CD1c-positive myeloid dendritic cell (primary cell): ENCODE measurements at regions not wholly inside any gene's neighbourhood (a gene's known extent, or its start where the extent isn't known, plus 50 kb on each side); places are given as distances from the start of the nearest gene placed in this dataset.

Source experiments
- DNase-seq: peaks from one replicate; pipeline ENCODE4 v3.0.0-alpha.2; 2016; ENCODE audit errors: extremely low spot score

GRCh38 chr10:21326594-21327288, 198.7 kb downstream of the SKIDA1 start:
- no peak for DNase-seq

- DNase-seq: no peak
Observed at GRCh38 chr10:21318540-21319167, 206.8 kb downstream of the SKIDA1 start.

DNA sequence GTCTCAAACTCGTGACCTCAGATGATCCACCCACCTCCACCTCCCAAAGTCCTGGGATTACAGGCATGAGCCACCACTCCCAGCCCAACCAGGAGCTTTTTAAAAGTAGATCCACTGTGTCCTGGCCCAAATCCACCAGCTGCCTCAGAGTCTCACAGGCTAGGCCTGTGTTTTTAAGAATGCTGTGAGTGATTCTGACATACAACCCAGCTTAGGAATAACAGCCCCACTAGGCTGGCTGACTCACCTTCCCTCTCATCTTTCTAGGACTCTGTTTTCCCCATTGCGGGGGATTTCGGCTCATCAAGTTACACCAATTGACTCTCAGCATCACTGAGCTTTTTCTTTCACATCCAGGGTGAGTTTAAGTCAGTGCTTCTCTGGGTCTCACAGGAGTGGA, 207.6 kb downstream of the SKIDA1 start:
- DNase-seq: no peak

- DNase-seq: no peak
Observed at GRCh38 chr10:21315645-21316220, 209.7 kb downstream of the SKIDA1 start.

GRCh38 chr10:21314906-21315644, 210.4 kb downstream of the SKIDA1 start:
- DNase-seq: no peak

GRCh38 chr10:21314111-21314626, 211.3 kb downstream of the SKIDA1 start:
- DNase-seq: no peak

GRCh38 chr10:21313691-21314090, 211.8 kb downstream of the SKIDA1 start:
- DNase-seq: no peak

DNA sequence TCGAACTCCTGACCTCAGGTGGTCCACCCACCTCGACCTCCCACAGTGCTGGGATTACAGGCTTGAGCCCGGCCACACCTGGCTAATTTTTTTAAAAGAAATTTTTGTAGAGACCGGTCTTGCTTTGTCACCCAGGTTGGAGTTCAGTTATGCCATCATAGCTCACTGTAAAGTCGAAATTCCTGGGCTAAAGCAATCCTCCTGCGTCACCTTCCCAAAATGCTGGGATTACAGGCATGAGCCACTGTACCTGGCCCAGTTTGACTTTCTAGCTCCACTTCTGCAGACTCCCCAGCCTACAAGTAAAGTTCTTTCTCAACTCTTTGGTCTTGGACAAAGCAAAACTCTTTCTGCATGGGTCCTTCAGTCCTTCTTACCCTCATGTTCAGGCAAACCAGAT, 214.1 kb downstream of the SKIDA1 start:
- DNase-seq: no peak

- no peak for DNase-seq
Observed at GRCh38 chr10:21309427-21309826, 216.1 kb downstream of the SKIDA1 start.

DNA sequence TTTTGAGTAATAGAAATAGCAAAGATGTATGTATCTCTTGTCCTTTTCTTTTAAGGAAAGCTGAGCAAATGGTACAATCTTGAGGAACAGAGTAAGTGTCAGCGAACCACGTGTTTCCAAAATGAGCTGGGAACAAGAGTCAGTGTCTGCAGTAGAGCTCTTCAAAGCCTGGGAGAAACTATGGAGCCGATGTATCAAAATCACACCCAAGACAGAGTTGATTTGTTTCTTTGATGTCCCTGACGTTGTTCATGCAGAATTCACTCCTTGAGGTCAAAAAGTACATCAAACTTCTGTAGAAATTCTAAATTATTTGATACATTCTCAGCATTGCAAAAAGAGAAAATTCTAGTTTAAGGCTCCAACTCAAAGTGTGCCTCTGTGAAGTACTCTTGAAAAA, 216.5 kb downstream of the SKIDA1 start:
- no peak for DNase-seq

GRCh38 chr10:21308018-21308417, 217.5 kb downstream of the SKIDA1 start:
- no peak for DNase-seq

DNA sequence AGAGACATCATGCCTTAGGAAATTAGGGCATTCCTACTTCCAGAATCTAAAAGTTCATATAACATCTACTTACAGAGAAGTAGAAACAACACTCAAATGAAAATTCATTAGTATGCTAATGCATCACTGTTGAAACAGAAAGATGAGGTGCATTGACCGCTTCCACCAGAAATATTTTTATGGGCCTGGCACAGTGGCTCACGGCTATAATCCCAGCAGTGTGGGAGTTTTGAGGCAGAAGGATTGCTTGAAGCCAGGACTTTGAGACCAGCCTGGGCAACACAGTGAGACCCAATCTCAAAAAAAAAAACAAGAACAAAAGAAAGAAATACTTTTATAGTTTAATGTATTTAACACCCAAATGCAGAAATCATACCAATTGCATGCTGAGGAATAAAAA, 220.9 kb downstream of the SKIDA1 start:
- no peak for DNase-seq

- no peak for DNase-seq
Observed at GRCh38 chr10:21304198-21304597, 221.3 kb downstream of the SKIDA1 start.

DNA sequence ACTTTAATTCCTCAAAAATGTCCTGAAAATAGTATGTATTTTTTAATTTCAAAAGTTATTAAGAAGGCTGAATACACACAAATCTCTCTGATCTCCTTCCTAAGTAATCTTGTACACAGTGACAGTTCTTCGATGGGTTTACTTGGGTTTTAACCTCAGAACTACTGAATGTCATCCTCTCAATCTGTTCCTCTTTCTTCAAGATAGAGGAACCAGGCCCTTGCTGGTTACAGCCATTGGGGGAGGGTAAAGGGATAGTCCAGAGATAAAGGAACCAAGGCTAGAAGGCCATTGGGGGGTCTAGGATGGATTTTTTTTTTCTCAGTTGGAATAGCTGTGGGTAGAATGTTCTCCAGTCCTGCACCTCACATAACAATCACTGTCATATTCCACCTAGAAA, 224.9 kb downstream of the SKIDA1 start:
- DNase-seq: peak; percentile 50

- DNase-seq: no peak
Observed at GRCh38 chr10:21299330-21299729, 226.2 kb downstream of the SKIDA1 start.

DNA sequence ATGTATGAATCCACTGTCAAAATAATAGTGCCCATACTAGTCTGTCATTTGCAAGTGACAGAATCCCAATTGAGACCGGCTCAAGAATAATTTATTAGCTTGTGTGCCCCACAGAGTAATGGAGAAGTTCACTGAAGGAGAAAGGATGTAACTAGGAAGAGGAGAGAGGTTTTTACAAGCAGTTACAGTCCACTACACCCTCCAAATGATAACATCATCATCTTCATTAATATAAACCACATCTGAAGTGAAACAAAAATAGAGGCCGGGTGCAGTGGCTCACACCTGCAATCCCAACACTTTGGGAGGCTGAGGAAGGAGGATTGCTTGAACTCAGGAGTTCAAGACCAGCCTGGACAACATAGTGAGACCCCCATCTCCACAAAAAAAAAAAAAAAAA, 226.8 kb downstream of the SKIDA1 start:
- no peak for DNase-seq

GRCh38 chr10:21297603-21298383, 227.7 kb downstream of the SKIDA1 start:
- DNase-seq: no peak

DNA sequence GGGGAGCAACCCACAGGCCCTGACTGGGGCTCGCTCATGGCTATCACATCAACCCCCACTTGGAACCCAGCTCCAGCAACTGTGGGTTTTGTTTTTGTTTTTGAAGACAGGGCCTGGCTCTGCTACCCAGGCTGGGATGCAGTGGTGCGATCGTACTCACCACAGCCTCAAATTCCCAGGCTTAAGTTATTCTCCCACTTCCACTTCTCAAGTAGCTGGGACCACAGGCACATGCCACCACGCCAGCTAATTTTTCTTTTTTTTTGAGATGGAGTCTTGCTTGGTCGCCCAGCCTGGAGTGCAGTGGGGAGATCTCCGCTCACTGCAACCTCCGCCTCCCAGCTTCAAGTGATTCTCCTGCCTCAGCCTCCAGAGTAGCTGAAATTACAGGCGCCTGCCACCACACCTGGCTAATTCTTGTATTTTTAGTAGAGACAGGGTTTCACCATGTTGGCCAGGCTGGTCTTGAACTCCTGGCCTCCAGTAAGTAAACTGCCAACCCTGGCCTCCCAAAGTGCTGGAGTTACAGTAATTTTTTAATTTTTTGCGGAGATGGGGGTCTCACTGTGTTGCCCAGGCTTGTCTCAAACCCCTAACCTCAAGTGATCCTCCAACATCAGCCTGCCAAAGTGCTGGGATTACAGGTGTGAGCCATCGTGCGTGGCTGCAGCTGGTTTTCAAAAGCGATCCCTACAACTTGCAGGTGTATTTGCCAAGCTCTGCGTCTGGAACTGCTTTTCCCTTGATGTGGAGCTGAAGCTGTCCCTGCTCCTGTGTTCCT, 228.7 kb downstream of the SKIDA1 start:
- no peak for DNase-seq

DNA sequence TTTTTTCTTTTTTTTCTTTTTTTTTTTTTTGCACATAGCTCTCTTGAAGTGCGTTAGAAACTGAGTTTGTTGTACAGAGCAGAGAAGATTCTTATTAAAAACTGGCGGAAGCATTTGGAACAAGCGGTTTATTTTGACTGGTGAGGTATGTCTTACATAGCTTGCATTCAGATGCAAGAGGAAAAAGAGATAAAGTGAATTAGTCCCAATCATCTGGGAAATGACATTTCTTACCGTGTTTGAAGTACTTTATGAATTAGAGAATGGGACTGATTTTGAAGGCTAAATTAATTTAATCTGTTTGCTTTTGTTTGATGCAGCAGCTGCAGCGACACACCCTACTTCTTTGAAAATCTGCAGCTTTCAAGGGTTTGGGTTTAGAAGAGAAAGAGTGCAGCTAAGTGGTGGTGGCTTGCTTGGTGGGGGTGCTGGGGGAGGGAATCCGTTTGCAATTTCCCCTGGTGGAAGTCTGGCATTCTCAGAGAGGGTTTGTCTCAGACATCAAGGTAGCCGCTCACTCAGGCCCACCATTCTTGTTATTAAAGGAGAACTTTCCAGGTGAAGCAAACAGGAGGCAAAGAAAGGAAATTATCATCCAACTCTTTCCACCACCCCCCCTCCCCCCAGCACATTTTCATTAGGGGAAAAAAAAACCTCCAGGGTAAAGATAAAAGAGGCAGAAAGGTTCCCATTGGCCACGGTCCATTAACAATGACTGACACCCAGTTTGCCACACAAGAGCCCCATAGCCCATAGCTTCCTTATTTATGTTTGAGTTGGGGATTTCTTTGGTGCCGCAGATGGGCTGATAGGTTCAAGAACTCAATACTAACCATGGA, 231.7 kb downstream of the SKIDA1 start:
- DNase-seq: no peak
